Neural progenitor cell (in vitro differentiated cells): ENCODE measurements at regions not wholly inside any gene's neighbourhood (a gene's known extent, or its start where the extent isn't known, plus 50 kb on each side); places are given as distances from the start of the nearest gene placed in this dataset.

Experiments used
- DNase-seq: peaks from one replicate; pipeline ENCODE4 v3.0.0-alpha.2; 2016; ENCODE audit warnings: low spot score
- H2AFZ ChIP-seq: fragments of 200-600 bp; sonication (generic); replicated peaks from 2 replicates; pipeline ENCODE4 v1.6.1; 2016; ENCODE audit warnings: antibody characterized with exemption
- H3F3A ChIP-seq: fragments of 200-600 bp; sonication (generic); 2 replicates; pipeline ENCODE4 v1.6.1; 2016; ENCODE audit warnings: antibody characterized with exemption, low read depth
- H3K27ac ChIP-seq: fragments of 200-600 bp; sonication (generic); 2 replicates; pipeline ENCODE4 v1.5.1; 2016; ENCODE audit warnings: mild to moderate bottlenecking
- H3K27me3 ChIP-seq: fragments of 200-600 bp; sonication (generic); 2 replicates; pipeline ENCODE4 v1.6.1; 2016; ENCODE audit warnings: mild to moderate bottlenecking, moderate library complexity
- H3K36me3 ChIP-seq: fragments of 200-600 bp; sonication (generic); 2 replicates; pipeline ENCODE4 v1.5.1; 2016
- H3K4me1 ChIP-seq: fragments of 200-600 bp; sonication (generic); 2 replicates; pipeline ENCODE4 v1.6.1; 2016; ENCODE audit warnings: mixed run types
- H3K4me2 ChIP-seq: fragments of 200-600 bp; sonication (generic); 2 replicates; pipeline ENCODE4 v1.6.1; 2016
- H3K4me3 ChIP-seq: fragments of 200-600 bp; sonication (generic); 2 replicates; pipeline ENCODE4 v1.5.1; 2016
- H3K79me2 ChIP-seq: fragments of 200-600 bp; sonication (generic); 2 replicates; pipeline ENCODE4 v1.6.1; 2016; ENCODE audit warnings: low read depth
- H3K9ac ChIP-seq: fragments of 200-600 bp; sonication (generic); 2 replicates; pipeline ENCODE4 v1.6.1; 2016
- H3K9me3 ChIP-seq: fragments of 200-600 bp; sonication (generic); 2 replicates; pipeline ENCODE4 v1.5.1; 2016; ENCODE audit warnings: low read depth
- H4K20me1 ChIP-seq: fragments of 200-600 bp; sonication (generic); 2 replicates; pipeline ENCODE4 v1.6.1; 2016; ENCODE audit warnings: low read depth
- H3K27ac Mint-ChIP-seq: 3 replicates; pipeline ENCODE4 v1.8.0; 2021; ENCODE audit warnings: mixed read lengths
- H3K27me3 Mint-ChIP-seq: 2 replicates; pipeline ENCODE4 v1.8.0; 2022; ENCODE audit warnings: low read depth, mild to moderate bottlenecking, inconsistent platforms, moderate library complexity, mixed read lengths; ENCODE audit not compliant: insufficient read depth
- H3K36me3 Mint-ChIP-seq: 3 replicates; pipeline ENCODE4 v1.8.0; 2021; ENCODE audit warnings: mixed read lengths
- H3K4me1 Mint-ChIP-seq: 3 replicates; pipeline ENCODE4 v1.8.0; 2021; ENCODE audit warnings: mixed read lengths
- H3K4me3 Mint-ChIP-seq: 3 replicates; pipeline ENCODE4 v1.8.0; 2021; ENCODE audit warnings: mild to moderate bottlenecking, moderate library complexity, mixed read lengths
- H3K9me3 Mint-ChIP-seq: 3 replicates; pipeline ENCODE4 v1.8.0; 2020; ENCODE audit warnings: mixed read lengths
- EZH2 ChIP-seq: fragments of 200-600 bp; sonication (generic); IDR thresholded peaks from 2 replicates; pipeline ENCODE4 v1.6.1; 2017; ENCODE audit warnings: antibody characterized with exemption, mild to moderate bottlenecking, moderate library complexity
- EZH2phosphoT487 ChIP-seq: fragments of 200-600 bp; sonication (generic); IDR thresholded peaks from 2 replicates; pipeline ENCODE4 v1.6.1; 2017; ENCODE audit warnings: antibody characterized with exemption
- TF ChIP-seq, protein P1 (sequence below): fragments of 200-600 bp; sonication (generic); IDR thresholded peaks from 2 replicates; pipeline ENCODE4 v1.5.1; 2017; ENCODE audit warnings: antibody characterized with exemption, mild to moderate bottlenecking

DNA sequence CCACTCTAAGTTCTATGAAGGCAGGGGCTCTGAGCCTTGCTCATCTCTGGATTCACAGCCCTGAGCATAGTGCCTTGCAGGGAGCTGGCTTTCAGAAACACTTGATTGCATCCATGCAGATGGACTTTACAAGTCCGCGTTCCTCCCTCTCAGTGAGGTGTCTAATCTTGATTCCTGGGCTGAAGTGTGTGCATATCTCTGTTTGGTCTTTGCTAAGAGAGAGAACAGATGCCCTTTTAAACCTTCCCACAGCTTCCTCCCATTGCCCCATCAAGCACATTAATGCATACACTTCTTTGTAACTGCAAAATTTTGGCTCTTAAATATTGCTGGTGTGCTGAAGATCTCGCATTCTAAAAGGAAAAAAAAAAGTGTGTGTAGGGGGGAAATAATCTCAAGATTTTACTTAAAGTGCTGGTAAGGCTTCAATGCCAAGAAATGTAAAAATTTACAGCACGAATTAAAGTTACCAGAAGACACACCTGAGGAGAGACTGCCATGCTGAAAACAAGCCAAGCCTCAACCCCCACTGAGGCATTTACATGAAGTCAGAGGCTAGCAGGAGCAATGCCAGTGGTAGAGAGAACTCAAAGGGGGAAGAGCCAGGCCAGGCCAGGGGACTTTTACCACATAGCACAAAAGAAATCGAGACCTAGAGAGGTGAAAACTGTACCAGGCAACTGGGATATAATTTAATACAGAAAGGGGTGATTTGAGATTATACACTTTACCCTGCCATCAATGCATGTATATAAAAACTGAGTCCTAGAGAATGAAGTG lies 492.1 kb downstream of the SOX6 start:
- DNase-seq, result no peak
- Histone ChIP-seq H3K9ac (no peak overlapping the region), H2AFZ (no peak overlapping the region), H3K79me2 (no peaks in the 10 kb centered on the region), H3K4me3 (no peak overlapping the region), H3K9me3 (no peaks in the 10 kb centered on the region), H3K36me3 (no peaks in the 10 kb centered on the region), H3F3A (no peaks in the 10 kb centered on the region), H3K4me2 (no peak overlapping the region), H4K20me1 (no peaks in the 10 kb centered on the region), H3K27me3 (no peaks in the 10 kb centered on the region), H3K27ac (no peak overlapping the region), H3K4me1 (peaks cover 13% of the 10 kb centered on the region)
- Mint-ChIP-seq H3K4me1 (peaks cover 34% of the 10 kb centered on the region), H3K9me3 (peaks cover 6% of the 10 kb centered on the region), H3K4me3 (peak overlapping the region; percentile 3), H3K27ac (peak overlapping the region; percentile 82), H3K36me3 (peaks cover 4% of the 10 kb centered on the region), H3K27me3 (peaks cover 6% of the 10 kb centered on the region)
- TF ChIP-seq EZH2phosphoT487, result no peak
- TF ChIP-seq, protein P1, sequence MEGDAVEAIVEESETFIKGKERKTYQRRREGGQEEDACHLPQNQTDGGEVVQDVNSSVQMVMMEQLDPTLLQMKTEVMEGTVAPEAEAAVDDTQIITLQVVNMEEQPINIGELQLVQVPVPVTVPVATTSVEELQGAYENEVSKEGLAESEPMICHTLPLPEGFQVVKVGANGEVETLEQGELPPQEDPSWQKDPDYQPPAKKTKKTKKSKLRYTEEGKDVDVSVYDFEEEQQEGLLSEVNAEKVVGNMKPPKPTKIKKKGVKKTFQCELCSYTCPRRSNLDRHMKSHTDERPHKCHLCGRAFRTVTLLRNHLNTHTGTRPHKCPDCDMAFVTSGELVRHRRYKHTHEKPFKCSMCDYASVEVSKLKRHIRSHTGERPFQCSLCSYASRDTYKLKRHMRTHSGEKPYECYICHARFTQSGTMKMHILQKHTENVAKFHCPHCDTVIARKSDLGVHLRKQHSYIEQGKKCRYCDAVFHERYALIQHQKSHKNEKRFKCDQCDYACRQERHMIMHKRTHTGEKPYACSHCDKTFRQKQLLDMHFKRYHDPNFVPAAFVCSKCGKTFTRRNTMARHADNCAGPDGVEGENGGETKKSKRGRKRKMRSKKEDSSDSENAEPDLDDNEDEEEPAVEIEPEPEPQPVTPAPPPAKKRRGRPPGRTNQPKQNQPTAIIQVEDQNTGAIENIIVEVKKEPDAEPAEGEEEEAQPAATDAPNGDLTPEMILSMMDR, result no peak
- no peak for TF ChIP-seq EZH2

DNA sequence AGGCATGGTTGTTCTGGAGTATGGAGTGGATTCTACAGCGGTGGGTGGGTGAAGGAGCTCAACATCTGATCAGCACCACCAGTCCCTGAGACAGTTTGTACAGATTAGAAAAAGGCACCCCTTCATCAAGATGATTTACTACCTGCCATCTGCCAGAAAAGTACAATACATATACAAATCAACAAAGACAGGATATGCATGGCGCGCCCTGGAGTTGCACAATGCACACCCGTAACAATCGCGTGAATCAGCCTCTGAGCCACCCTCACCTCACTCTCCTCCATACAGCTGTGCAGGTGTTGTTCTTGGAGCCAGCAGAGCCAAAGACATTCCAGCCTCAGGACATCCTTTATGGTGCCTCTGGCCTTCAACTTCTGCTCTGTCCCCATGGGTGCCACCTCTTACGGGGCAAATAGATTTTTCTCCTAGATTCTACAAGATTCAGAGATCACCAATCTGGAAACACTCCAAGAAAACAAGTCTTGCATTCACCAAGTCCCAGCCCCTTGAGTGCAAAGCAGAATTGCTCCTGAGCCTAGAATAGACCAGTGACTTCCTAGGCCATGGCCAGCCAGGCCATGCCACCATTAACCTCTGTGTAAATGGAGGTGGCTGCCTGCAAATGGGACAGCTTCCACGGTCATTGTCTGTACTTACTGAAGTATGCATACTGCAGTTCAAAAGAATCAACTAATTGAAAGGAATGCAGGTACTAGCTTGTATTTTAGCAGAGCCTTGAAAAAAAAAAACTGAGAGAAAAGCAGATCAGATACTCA lies 490.9 kb downstream of the SOX6 start:
- Histone ChIP-seq H3K36me3 (no peaks in the 10 kb centered on the region), H3K79me2 (no peaks in the 10 kb centered on the region), H3K4me3 (no peak overlapping the region), H4K20me1 (no peaks in the 10 kb centered on the region), H3K9me3 (no peaks in the 10 kb centered on the region), H3K4me2 (no peak overlapping the region), H3K4me1 (peaks cover 13% of the 10 kb centered on the region), H2AFZ (no peak overlapping the region), H3K27me3 (no peaks in the 10 kb centered on the region), H3F3A (no peaks in the 10 kb centered on the region), H3K9ac (no peak overlapping the region), H3K27ac (no peak overlapping the region)
- no peak for TF ChIP-seq EZH2phosphoT487
- Mint-ChIP-seq H3K27me3 (peaks cover 6% of the 10 kb centered on the region), H3K4me1 (peaks cover 37% of the 10 kb centered on the region), H3K4me3 (no peak overlapping the region), H3K9me3 (peaks cover 6% of the 10 kb centered on the region), H3K36me3 (peaks cover 4% of the 10 kb centered on the region), H3K27ac (peak overlapping the region; percentile 34)
- no peak for DNase-seq

DNA sequence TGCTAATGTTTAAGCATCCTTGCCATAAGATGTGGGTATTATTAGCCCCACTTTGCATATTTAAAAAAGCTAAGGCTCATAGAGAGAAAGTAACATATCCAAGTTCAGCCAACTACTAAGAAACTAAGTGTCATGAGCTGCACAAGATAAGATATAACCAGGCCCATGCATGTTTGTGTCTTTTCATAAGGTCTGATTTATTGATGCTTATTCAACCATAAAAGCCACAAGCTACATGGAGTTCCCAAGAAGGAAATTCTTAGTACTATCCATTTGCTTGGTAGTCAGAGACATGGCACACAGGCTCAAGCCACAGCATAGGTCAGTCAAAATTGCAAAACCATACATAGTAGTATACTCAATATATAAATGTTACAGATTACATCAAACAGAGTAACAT lies 488.5 kb downstream of the SOX6 start:
- Histone ChIP-seq H3K9ac (no peak overlapping the region), H4K20me1 (no peaks in the 10 kb centered on the region), H3K79me2 (no peaks in the 10 kb centered on the region), H3K4me1 (peaks cover 36% of the 10 kb centered on the region), H3F3A (no peaks in the 10 kb centered on the region), H3K4me2 (no peak overlapping the region), H3K27ac (no peak overlapping the region), H3K9me3 (no peaks in the 10 kb centered on the region), H3K27me3 (no peaks in the 10 kb centered on the region), H2AFZ (no peak overlapping the region), H3K36me3 (no peaks in the 10 kb centered on the region), H3K4me3 (no peak overlapping the region)
- no peak overlapping the region for H3K27ac Mint-ChIP-seq
- H3K4me1 Mint-ChIP-seq, result peaks cover 59% of the 10 kb centered on the region
- peaks cover 4% of the 10 kb centered on the region for H3K36me3 Mint-ChIP-seq
- no peak overlapping the region for H3K4me3 Mint-ChIP-seq
- peaks cover 6% of the 10 kb centered on the region for H3K9me3 Mint-ChIP-seq
- TF ChIP-seq, protein P1, result no peak
- TF ChIP-seq EZH2phosphoT487, result no peak
- TF ChIP-seq EZH2, result no peak
- H3K27me3 Mint-ChIP-seq, result peaks cover 6% of the 10 kb centered on the region
- no peak for DNase-seq
